BLaER1 (cell line): ENCODE measurements at regions not wholly inside any gene's neighbourhood (a gene's known extent, or its start where the extent isn't known, plus 50 kb on each side); places are given as distances from the start of the nearest gene placed in this dataset.

Experiments
- H3K27ac ChIP-seq: shearing (Covaris generic); formaldehyde crosslinking; 2 replicates; pipeline ENCODE4 v1.8.1; 2022
- H3K27me3 ChIP-seq: shearing (Covaris generic); formaldehyde crosslinking; 2 replicates; pipeline ENCODE4 v1.8.1; 2022
- H3K36me3 ChIP-seq: shearing (Covaris generic); formaldehyde crosslinking; 2 replicates; pipeline ENCODE4 v1.8.1; 2022
- H3K4me1 ChIP-seq: shearing (Covaris generic); formaldehyde crosslinking; 2 replicates; pipeline ENCODE4 v1.8.1; 2022
- H3K4me2 ChIP-seq: shearing (Covaris generic); formaldehyde crosslinking; 2 replicates; pipeline ENCODE4 v1.8.1; 2022
- H3K4me3 ChIP-seq: shearing (Covaris generic); formaldehyde crosslinking; 2 replicates; pipeline ENCODE4 v1.8.1; 2022
- H3K9ac ChIP-seq: shearing (Covaris generic); formaldehyde crosslinking; 2 replicates; pipeline ENCODE4 v1.8.1; 2022
- H3K9me3 ChIP-seq: shearing (Covaris generic); formaldehyde crosslinking; 2 replicates; pipeline ENCODE4 v1.8.1; 2022
- H4K20me1 ChIP-seq: shearing (Covaris generic); formaldehyde crosslinking; 2 replicates; pipeline ENCODE4 v1.8.1; 2022
- Cebpa-rat ChIP-seq: shearing (Covaris generic); IDR thresholded peaks from 2 replicates; pipeline ENCODE4 v1.8.1; 2022

DNA sequence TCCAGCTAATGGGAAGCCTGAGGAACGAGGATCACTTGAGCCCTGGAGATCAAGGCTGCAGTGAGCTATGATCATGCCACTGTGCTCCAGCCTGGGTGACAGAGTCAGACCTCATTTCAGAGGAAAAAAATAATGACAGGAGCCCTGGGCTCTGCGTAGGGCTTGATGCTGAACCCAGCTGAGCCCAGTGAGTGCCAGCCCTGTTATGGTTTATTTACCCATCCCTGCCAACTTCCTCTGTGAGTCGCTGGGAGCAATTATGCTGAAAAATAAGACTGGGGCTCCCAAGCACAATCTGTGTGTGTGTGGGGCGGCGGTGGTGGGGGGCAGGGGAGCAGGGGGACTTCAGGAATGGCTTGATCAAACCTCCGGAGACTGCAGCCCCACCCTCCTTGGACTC lies 75.9 kb upstream of the PMEPA1 start:
- Histone ChIP-seq H3K4me3 (no peak overlapping the region), H3K4me1 (peaks cover 41% of the 10 kb centered on the region), H3K27me3 (no peaks in the 10 kb centered on the region), H3K9ac (no peak overlapping the region), H3K36me3 (no peaks in the 10 kb centered on the region), H4K20me1 (no peaks in the 10 kb centered on the region), H3K27ac (no peak overlapping the region), H3K4me2 (no peak overlapping the region), H3K9me3 (no peaks in the 10 kb centered on the region)
- TF ChIP-seq Cebpa-rat, result no peak

DNA sequence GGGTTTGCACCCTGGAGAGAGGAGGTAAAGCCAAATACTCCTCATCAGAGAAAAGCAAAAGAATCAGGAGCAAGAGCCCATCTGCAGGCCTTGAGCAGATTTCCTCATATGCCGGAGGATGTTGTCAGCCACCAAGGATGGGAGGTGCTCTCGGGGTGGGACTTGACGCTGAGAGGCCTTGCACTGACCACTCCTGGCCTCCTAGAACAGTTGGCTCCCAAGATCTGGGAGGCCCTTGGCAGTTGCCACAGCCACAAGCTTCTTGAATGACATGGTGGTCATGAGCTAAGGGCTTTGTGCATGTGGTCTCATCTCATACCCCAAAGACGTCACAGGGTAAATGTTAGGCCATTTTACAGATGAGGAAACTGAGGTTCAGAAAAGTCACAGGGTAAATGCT lies 75.2 kb upstream of the PMEPA1 start:
- peaks cover 34% of the 10 kb centered on the region for H3K4me1 ChIP-seq
- H3K27ac ChIP-seq, result no peak overlapping the region
- H3K9ac ChIP-seq, result no peak overlapping the region
- no peak overlapping the region for H3K4me3 ChIP-seq
- H3K4me2 ChIP-seq, result no peak overlapping the region
- TF ChIP-seq Cebpa-rat, result no peak
- no peaks in the 10 kb centered on the region for H3K36me3 ChIP-seq
- no peaks in the 10 kb centered on the region for H4K20me1 ChIP-seq
- H3K27me3 ChIP-seq, result no peaks in the 10 kb centered on the region
- no peaks in the 10 kb centered on the region for H3K9me3 ChIP-seq

DNA sequence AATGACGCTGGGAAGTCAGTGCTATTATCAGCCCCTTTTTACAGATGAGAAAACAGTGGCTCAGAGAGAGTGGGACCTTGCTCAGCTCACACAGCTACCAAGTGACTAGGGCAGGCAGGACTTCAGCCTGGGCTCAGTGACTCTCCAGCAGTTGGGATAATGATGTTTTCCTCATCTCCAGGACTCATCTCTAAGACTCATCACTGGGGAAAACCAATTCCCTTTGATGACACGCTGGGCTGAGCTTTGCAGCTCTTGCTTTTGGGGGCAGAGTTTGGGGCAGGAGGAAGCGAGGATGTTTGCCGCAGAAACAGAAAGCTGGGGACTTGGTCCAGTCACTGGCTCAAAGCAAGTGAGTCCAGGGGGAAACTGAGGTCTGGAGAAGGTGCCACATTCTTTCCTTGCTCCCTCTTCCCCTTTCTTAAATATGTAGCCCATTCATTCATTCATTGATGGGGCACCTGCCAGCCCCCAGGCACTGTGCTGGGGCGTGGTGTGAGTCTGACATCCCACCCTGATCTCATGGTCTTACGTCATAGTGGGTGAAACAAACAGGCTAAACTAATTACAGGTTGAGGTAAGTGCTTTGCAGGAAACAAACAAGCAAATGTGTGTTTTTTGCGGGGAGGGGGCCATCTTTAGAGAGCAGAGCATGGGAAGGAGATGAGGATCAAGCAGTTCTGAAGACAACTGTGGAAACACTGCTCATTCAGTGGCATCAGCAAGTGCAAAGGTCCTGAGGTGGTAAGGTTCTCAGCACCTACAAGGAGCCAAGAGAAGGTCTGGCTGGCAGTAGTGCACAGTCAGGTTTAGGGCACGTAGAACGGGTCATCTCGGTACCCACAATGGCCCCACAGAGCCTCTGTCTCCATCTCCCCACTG lies 74.4 kb upstream of the PMEPA1 start:
- Histone ChIP-seq H3K4me2 (peak overlapping the region; percentile 70), H3K27ac (no peak overlapping the region)
- TF ChIP-seq Cebpa-rat, result no peak

DNA sequence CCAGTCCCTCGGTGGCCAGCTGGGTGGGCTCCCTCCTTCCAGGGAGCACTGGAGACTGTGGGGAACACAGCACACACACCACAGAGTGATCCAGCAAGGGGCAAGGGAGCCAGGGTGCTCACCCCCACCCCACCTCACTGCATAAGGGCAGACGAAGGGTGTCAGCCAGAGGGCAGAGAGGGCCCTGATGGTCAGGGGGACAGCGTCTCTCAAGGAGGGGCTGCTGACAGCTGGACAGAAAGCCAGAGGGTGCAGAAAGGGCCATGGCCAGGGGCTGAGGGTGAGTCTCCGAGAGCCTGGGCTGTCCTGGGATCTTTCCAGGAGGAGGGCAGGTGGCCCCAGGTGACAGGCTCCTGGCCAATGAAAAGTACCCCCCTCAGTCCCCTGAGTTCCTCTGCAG lies 73.4 kb upstream of the PMEPA1 start:
- H3K4me3 ChIP-seq, result no peak overlapping the region
- no peaks in the 10 kb centered on the region for H4K20me1 ChIP-seq
- H3K4me2 ChIP-seq, result peak overlapping the region; percentile 70
- H3K9me3 ChIP-seq, result no peaks in the 10 kb centered on the region
- no peak for TF ChIP-seq Cebpa-rat
- H3K27me3 ChIP-seq, result no peaks in the 10 kb centered on the region
- no peak overlapping the region; the same call in 1 of the 2 replicates for H3K27ac ChIP-seq
- no peaks in the 10 kb centered on the region for H3K36me3 ChIP-seq
- H3K4me1 ChIP-seq, result peaks cover 37% of the 10 kb centered on the region
- no peak overlapping the region for H3K9ac ChIP-seq

More for the DNA sequence above, 74.4 kb upstream of the PMEPA1 start:
- peaks cover 34% of the 10 kb centered on the region for H3K4me1 ChIP-seq
- no peaks in the 10 kb centered on the region for H4K20me1 ChIP-seq
- H3K9me3 ChIP-seq, result no peaks in the 10 kb centered on the region
- H3K9ac ChIP-seq, result no peak overlapping the region
- H3K4me3 ChIP-seq, result no peak overlapping the region
- H3K36me3 ChIP-seq, result no peaks in the 10 kb centered on the region
- no peaks in the 10 kb centered on the region for H3K27me3 ChIP-seq

DNA sequence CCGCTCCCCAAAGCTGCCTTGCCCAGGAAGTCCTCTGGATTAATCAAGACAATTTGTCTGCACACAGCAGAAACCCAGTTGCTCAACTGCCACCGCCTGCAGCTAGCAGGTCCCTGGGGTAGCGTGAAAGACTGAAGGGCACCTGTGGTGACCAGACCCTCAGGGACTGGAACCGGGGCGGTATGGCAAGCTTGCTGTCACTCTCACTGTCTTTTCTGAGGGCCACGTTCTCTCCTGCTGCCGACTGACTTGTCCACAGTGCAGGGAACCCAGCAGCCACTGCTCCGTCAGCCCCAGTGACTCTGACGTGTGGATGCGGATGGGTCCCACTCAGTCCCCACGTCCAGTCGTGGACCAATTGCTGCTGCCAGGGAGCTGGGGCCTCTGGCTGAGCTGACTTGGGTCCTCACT lies 72.8 kb upstream of the PMEPA1 start:
- H3K4me2 ChIP-seq, result peak overlapping the region; percentile 70
- peaks cover 41% of the 10 kb centered on the region for H3K4me1 ChIP-seq
- H4K20me1 ChIP-seq, result no peaks in the 10 kb centered on the region
- no peaks in the 10 kb centered on the region for H3K36me3 ChIP-seq
- no peak overlapping the region; the same call in 1 of the 2 replicates for H3K27ac ChIP-seq
- H3K4me3 ChIP-seq, result no peak overlapping the region
- 0 out of 2 replicates have a peak, but pooled peaks have one; percentile 53 for TF ChIP-seq Cebpa-rat
- H3K9me3 ChIP-seq, result no peaks in the 10 kb centered on the region
- no peaks in the 10 kb centered on the region for H3K27me3 ChIP-seq
- H3K9ac ChIP-seq, result peak overlapping the region; percentile 41; the same call in 1 of the 2 replicates

DNA sequence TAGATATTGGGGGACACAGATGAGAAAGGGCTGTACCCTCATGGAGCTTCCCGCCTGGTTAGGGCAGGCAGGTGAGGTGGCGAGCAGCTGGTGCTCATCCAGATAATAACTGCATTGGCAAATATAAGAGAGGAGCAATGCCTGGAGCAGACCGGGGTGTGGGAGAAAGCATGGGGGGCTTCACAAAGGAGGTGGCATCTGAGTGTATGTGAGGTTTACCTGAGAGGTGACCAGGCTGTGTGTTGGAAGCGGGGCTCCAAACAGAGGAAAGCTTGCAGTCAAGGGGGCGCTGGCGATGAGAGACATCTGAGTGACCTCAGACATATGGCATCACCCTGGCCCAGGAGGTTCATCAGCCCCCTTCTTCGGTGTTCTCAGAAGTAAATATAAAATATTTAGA lies 72.1 kb upstream of the PMEPA1 start:
- Histone ChIP-seq H3K36me3 (no peaks in the 10 kb centered on the region), H3K4me2 (peak overlapping the region; percentile 70), H3K9me3 (no peaks in the 10 kb centered on the region), H3K4me1 (peaks cover 41% of the 10 kb centered on the region), H3K27ac (peak overlapping the region; percentile 23; the same call in 1 of the 2 replicates), H3K27me3 (no peaks in the 10 kb centered on the region), H4K20me1 (no peaks in the 10 kb centered on the region), H3K9ac (no peak overlapping the region), H3K4me3 (no peak overlapping the region)
- TF ChIP-seq Cebpa-rat, result no peak

DNA sequence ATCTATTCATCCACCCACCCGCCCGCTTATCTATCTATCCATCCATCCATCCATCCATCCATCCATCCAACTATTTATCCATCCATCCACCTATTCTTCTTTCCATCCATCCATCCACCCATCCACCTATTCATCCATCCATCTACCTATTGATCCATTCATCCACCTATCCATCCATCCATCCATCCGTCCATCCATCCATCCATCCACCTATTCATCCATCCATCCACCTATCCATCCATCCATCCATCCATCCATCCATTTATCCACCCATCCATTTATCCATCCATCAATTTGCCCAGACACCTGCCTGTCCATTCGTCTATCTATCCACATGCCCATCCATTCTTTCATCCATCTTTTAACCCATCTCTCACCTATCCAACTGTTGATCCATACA lies 71.1 kb upstream of the PMEPA1 start:
- no peak overlapping the region for H3K27ac ChIP-seq
- no peaks in the 10 kb centered on the region for H4K20me1 ChIP-seq
- no peak overlapping the region for H3K4me3 ChIP-seq
- no peak overlapping the region for H3K4me2 ChIP-seq
- no peaks in the 10 kb centered on the region for H3K27me3 ChIP-seq
- no peaks in the 10 kb centered on the region for H3K9me3 ChIP-seq
- H3K36me3 ChIP-seq, result no peaks in the 10 kb centered on the region
- peaks cover 41% of the 10 kb centered on the region for H3K4me1 ChIP-seq
- no peak for TF ChIP-seq Cebpa-rat
- no peak overlapping the region for H3K9ac ChIP-seq

DNA sequence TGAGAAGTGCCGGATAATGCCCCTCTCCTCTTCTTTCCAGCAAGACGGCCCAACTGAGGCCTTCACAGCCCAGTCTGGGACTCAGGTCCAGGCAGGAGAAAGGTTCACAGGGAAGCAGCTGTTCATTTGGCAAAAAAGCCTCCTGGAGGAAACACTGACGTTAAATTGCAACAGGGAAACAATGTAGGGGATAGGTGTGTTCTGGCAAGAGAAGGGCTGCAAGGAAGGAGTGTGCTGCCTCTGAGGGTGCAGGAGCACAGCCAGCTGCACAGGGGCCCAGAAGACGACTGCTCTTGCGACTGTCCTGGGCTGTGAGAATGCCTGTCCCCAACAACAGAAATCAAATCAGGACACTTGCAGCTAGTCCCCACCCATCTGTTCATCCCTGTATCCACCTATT lies 70.6 kb upstream of the PMEPA1 start:
- H3K4me1 ChIP-seq, result peaks cover 41% of the 10 kb centered on the region
- no peak overlapping the region for H3K4me3 ChIP-seq
- no peaks in the 10 kb centered on the region for H4K20me1 ChIP-seq
- no peaks in the 10 kb centered on the region for H3K9me3 ChIP-seq
- no peak overlapping the region for H3K9ac ChIP-seq
- no peaks in the 10 kb centered on the region for H3K27me3 ChIP-seq
- no peak for TF ChIP-seq Cebpa-rat
- H3K36me3 ChIP-seq, result no peaks in the 10 kb centered on the region
- H3K27ac ChIP-seq, result no peak overlapping the region
- no peak overlapping the region for H3K4me2 ChIP-seq

DNA sequence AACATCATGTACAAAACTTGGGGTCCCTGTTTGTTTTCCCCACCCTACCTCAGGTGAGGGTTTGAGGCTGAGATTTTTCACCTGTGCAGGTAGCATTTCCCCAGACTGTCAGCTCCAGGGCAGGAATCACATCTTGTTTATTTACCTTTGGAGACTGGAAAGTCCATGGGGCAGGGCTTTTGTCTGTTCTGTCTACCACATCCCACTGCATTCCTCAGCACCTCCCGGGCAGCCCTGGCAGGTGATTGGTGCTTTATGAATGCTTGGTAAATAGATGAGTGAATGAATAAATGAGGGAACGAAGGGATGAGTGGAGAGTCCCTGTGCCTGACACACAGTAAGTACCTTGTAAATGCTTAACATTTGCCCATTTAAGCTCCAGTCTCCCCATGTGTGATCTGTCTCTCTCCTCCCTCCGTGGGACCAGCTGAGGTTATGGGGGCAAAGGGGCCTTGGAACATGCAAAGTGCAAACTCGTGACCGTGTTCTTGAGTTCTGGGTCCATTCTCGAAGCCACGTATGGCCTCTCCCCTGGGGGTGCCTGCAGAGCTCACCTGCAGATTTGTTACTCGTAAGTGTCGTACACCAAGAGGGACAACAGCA lies 69.7 kb upstream of the PMEPA1 start:
- H3K4me3 ChIP-seq, result no peak overlapping the region
- no peaks in the 10 kb centered on the region for H3K36me3 ChIP-seq
- H4K20me1 ChIP-seq, result no peaks in the 10 kb centered on the region
- H3K4me2 ChIP-seq, result no peak overlapping the region
- no peak for TF ChIP-seq Cebpa-rat
- no peaks in the 10 kb centered on the region for H3K9me3 ChIP-seq
- no peak overlapping the region for H3K9ac ChIP-seq
- H3K27ac ChIP-seq, result no peak overlapping the region
- no peaks in the 10 kb centered on the region for H3K27me3 ChIP-seq
- H3K4me1 ChIP-seq, result peaks cover 36% of the 10 kb centered on the region

DNA sequence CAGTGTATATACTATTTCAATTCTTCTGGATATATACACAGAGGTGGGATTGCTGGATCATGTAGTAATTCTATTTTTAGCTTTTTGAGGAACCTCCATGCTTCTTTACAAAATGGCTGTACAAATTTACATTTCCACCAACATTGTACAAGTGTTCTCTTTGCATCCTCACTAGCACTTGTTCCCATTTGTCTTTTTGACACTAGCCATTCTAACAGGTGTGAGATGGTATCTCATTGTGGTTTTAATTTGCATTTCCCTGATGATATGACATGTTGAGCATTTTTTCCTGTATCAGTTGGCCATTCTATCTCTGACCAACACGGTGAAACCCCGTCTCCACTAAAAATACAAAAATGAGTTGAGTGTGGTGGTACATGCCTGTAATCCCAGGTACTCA lies 68.1 kb upstream of the PMEPA1 start:
- TF ChIP-seq Cebpa-rat, result no peak
- no peaks in the 10 kb centered on the region for H3K27me3 ChIP-seq
- H3K27ac ChIP-seq, result no peak overlapping the region
- peak overlapping the region; percentile 37 for H3K4me2 ChIP-seq
- no peaks in the 10 kb centered on the region for H3K9me3 ChIP-seq
- no peak overlapping the region for H3K9ac ChIP-seq
- H3K4me3 ChIP-seq, result no peak overlapping the region
- peaks cover 28% of the 10 kb centered on the region for H3K4me1 ChIP-seq
- no peaks in the 10 kb centered on the region for H4K20me1 ChIP-seq
- no peaks in the 10 kb centered on the region for H3K36me3 ChIP-seq
